ENCODE measurements at regions not wholly inside any gene's neighbourhood (a gene's known extent, or its start where the extent isn't known, plus 50 kb on each side); places are given as distances from the start of the nearest gene placed in this dataset.

GRCh38 chr9:130755377-130756007 is 61.9 kb downstream of the EXOSC2 start:
- peaks cover 0 to 7% (median 3%) of the 10 kb centered on the region in 4 donors for H3K4me1 ChIP-seq (ENCODE audit: control insufficient read depth in 4 of 4, insufficient read depth in 4 of 4, low read length in 3 of 4)
- no peak for DNase-seq (ENCODE audit: low spot score)
- H3K36me3 ChIP-seq (ENCODE audit: control insufficient read depth in 4 of 4, insufficient read depth in 3 of 4, low read depth in 1 of 4, low read length in 3 of 4) = peaks cover 0 to 2% (median 0%) of the 10 kb centered on the region in 4 donors
- no peak overlapping the region for H3K9ac ChIP-seq (ENCODE audit: low read depth in 1 of 2, low read length in 2 of 2)
- TF ChIP-seq SP1 (IDR thresholded peaks at IDR 0.05) = no peak
- peak; percentile 58 for TF ChIP-seq NR2F2 (IDR thresholded peaks at IDR 0.05)
- TF ChIP-seq ZBTB33 (IDR thresholded peaks at IDR 0.05) = no peak
- TF ChIP-seq HNF4G (IDR thresholded peaks at IDR 0.05) = no peak
- no peaks in the 10 kb centered on the region for H3K9me3 ChIP-seq (ENCODE audit: control insufficient read depth in 4 of 4, low read length in 3 of 4)
- 76% methylated on average over 10 of the region's 10 CpGs for WGBS
- H3K4me3 ChIP-seq (ENCODE audit: low read depth in 1 of 3, low read length in 3 of 3) = no peak overlapping the region
- no peak overlapping the region for H3K27ac ChIP-seq (ENCODE audit: low read depth in 1 of 2, low read length in 2 of 2)
- H3K27me3 ChIP-seq (ENCODE audit: control insufficient read depth in 4 of 4, insufficient read depth in 4 of 4, low read length in 3 of 4) = no peaks in the 10 kb centered on the region

- no peaks in the 10 kb centered on the region for H3K9me3 ChIP-seq (ENCODE audit: control insufficient read depth in 4 of 4, low read length in 3 of 4)
- H3K4me3 ChIP-seq (ENCODE audit: low read depth in 1 of 3, low read length in 3 of 3) = no peak overlapping the region
- no peak for DNase-seq (ENCODE audit: low spot score)
- no peak for TF ChIP-seq ZBTB33 (IDR thresholded peaks at IDR 0.05)
- no peak for TF ChIP-seq FOXA2 (IDR thresholded peaks at IDR 0.05)
- no peak for TF ChIP-seq YY1 (IDR thresholded peaks at IDR 0.05)
- TF ChIP-seq HNF4G (IDR thresholded peaks at IDR 0.05) = no peak
- no peak for TF ChIP-seq RAD21 (IDR thresholded peaks at IDR 0.05)
- H3K4me1 ChIP-seq (ENCODE audit: control insufficient read depth in 4 of 4, insufficient read depth in 4 of 4, low read length in 3 of 4) = peaks cover 0 to 7% (median 3%) of the 10 kb centered on the region in 4 donors
- H3K27me3 ChIP-seq (ENCODE audit: control insufficient read depth in 4 of 4, insufficient read depth in 4 of 4, low read length in 3 of 4) = no peaks in the 10 kb centered on the region
- WGBS = 52% methylated on average over 2 of the region's 2 CpGs
- peaks cover 0 to 2% (median 0%) of the 10 kb centered on the region in 4 donors for H3K36me3 ChIP-seq (ENCODE audit: control insufficient read depth in 4 of 4, insufficient read depth in 3 of 4, low read depth in 1 of 4, low read length in 3 of 4)
- H3K27ac ChIP-seq (ENCODE audit: low read depth in 1 of 2, low read length in 2 of 2) = no peak overlapping the region
- H3K9ac ChIP-seq (ENCODE audit: low read depth in 1 of 2, low read length in 2 of 2) = no peak overlapping the region
Measured at GRCh38 chr9:130756037-130756436, 62.5 kb downstream of the EXOSC2 start.

DNA sequence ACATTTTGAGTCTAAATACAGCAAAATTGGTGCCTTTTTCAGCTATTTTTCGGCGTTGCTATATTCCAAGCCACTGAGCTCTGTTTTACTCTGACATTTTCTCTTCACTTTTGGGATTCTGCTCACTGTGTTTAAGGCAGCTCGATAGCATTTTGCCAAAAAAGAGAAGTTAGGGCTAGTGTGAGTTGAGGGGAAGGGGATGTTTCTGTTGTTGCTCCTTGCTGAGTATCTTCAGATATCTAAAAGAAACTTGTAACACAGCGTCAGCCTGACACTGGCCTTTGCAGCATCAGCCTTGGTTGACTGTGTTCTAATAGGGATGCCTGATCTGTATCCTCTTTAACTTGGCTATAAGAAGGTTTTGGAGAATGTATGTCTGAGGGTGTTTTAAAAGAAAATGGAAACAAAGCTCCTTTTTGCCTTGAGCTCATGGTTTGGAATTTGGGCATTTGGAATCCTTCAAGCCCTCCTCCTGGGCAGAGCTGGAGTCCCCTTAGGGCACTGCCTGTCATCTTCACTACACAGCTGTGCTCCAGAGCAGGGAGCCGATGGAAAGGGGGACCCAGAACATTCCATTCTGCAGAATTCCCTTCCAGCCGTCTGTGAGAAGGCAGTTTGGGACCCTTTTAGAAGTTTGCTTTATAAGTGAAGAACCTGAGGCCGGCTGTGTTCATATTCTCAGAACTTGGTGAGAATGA is 63.0 kb downstream of the EXOSC2 start:
- no peak for DNase-seq (ENCODE audit: low spot score)
- H3K9me3 ChIP-seq (ENCODE audit: control insufficient read depth in 4 of 4, low read length in 3 of 4) = no peaks in the 10 kb centered on the region
- no peak overlapping the region for H3K27ac ChIP-seq (ENCODE audit: low read depth in 1 of 2, low read length in 2 of 2)
- no peaks in the 10 kb centered on the region for H3K27me3 ChIP-seq (ENCODE audit: control insufficient read depth in 4 of 4, insufficient read depth in 4 of 4, low read length in 3 of 4)
- no peak overlapping the region for H3K9ac ChIP-seq (ENCODE audit: low read depth in 1 of 2, low read length in 2 of 2)
- WGBS = 82% methylated on average over 7 of the region's 7 CpGs
- no peaks in the 10 kb centered on the region for H3K36me3 ChIP-seq (ENCODE audit: control insufficient read depth in 4 of 4, insufficient read depth in 3 of 4, low read depth in 1 of 4, low read length in 3 of 4)
- H3K4me1 ChIP-seq (ENCODE audit: control insufficient read depth in 4 of 4, insufficient read depth in 4 of 4, low read length in 3 of 4) = peaks cover 0 to 7% (median 3%) of the 10 kb centered on the region in 4 donors
- H3K4me3 ChIP-seq (ENCODE audit: low read depth in 1 of 3, low read length in 3 of 3) = no peak overlapping the region
- TF ChIP-seq RXRA (IDR thresholded peaks at IDR 0.05) (no peak), JUND (IDR thresholded peaks at IDR 0.05) (no peak), REST (IDR thresholded peaks at IDR 0.05) (no peak), ZBTB33 (IDR thresholded peaks at IDR 0.05) (no peak), HNF4A (conservative IDR thresholded peaks at IDR 0.05) (no peak), FOXA1 (IDR thresholded peaks at IDR 0.05) (no peak), RAD21 (IDR thresholded peaks at IDR 0.05) (no peak), YY1 (IDR thresholded peaks at IDR 0.05) (no peak), HNF4G (IDR thresholded peaks at IDR 0.05) (no peak), FOXA2 (IDR thresholded peaks at IDR 0.05) (no peak), GABPA (IDR thresholded peaks at IDR 0.05 in 1 of 2, conservative IDR thresholded peaks at IDR 0.05 in 1 of 2) (no peak), NR2F2 (IDR thresholded peaks at IDR 0.05) (no peak), TAF1 (conservative IDR thresholded peaks at IDR 0.05) (no peak), EGR1 (IDR thresholded peaks at IDR 0.05; ENCODE audit: low read depth in 2 of 2) (no peak), SP1 (IDR thresholded peaks at IDR 0.05) (no peak)
- TF ChIP-seq, protein P1, sequence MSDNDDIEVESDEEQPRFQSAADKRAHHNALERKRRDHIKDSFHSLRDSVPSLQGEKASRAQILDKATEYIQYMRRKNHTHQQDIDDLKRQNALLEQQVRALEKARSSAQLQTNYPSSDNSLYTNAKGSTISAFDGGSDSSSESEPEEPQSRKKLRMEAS (IDR thresholded peaks at IDR 0.05) = no peak
